KMS-11 (cell line): ENCODE measurements at regions not wholly inside any gene's neighbourhood (a gene's known extent, or its start where the extent isn't known, plus 50 kb on each side); places are given as distances from the start of the nearest gene placed in this dataset.

Source experiments
- H2AFZ ChIP-seq: fragments of 200-600 bp; sonication (generic); 2 replicates; pipeline ENCODE4 v1.6.1; 2016; ENCODE audit warnings: antibody characterized with exemption, mixed run types, low read depth
- H3K27ac ChIP-seq: fragments of 200-600 bp; sonication (generic); 2 replicates; pipeline ENCODE4 v1.6.1; 2016; ENCODE audit warnings: mild to moderate bottlenecking, mixed run types
- H3K27me3 ChIP-seq: fragments of 200-600 bp; sonication (generic); 2 replicates; pipeline ENCODE4 v1.6.1; 2017; ENCODE audit warnings: mild to moderate bottlenecking, low read depth, mixed run types, moderate library complexity; ENCODE audit not compliant: insufficient read depth
- H3K36me3 ChIP-seq: fragments of 200-600 bp; sonication (generic); 2 replicates; pipeline ENCODE4 v1.6.1; 2017; ENCODE audit warnings: mild to moderate bottlenecking, mixed run types; ENCODE audit not compliant: insufficient read depth
- H3K4me1 ChIP-seq: fragments of 200-600 bp; sonication (generic); 2 replicates; pipeline ENCODE4 v1.6.1; 2016; ENCODE audit warnings: mild to moderate bottlenecking, low read depth, mixed run types; ENCODE audit not compliant: poor library complexity, severe bottlenecking
- H3K4me2 ChIP-seq: fragments of 200-600 bp; sonication (generic); 2 replicates; pipeline ENCODE4 v1.7.0; 2016; ENCODE audit warnings: mild to moderate bottlenecking, mixed run types
- H3K4me3 ChIP-seq: fragments of 200-600 bp; sonication (generic); IDR thresholded peaks from 2 replicates; pipeline ENCODE4 v1.6.1; 2017; ENCODE audit warnings: low read depth, low read length, mixed read lengths; ENCODE audit not compliant: insufficient read depth
- H3K79me2 ChIP-seq: fragments of 200-600 bp; sonication (generic); 2 replicates; pipeline ENCODE4 v1.6.1; 2016; ENCODE audit warnings: low read depth, mixed run types; ENCODE audit not compliant: insufficient read depth
- H3K9ac ChIP-seq: fragments of 200-600 bp; sonication (generic); 2 replicates; pipeline ENCODE4 v1.6.1; 2016; ENCODE audit warnings: mild to moderate bottlenecking, mixed run types
- H4K20me1 ChIP-seq: fragments of 200-600 bp; sonication (generic); 2 replicates; pipeline ENCODE4 v1.6.1; 2016; ENCODE audit warnings: mild to moderate bottlenecking, mixed run types; ENCODE audit not compliant: insufficient read depth
- CTCF ChIP-seq: fragments of 200-600 bp; sonication (generic); conservative IDR thresholded peaks from 2 replicates; pipeline ENCODE4 v1.6.1; 2017; ENCODE audit warnings: low read depth, mild to moderate bottlenecking, antibody characterized with exemption, low read length, moderate library complexity, mixed read lengths

- H3K27ac ChIP-seq = no peak overlapping the region
- no peak for TF ChIP-seq CTCF
- no peaks in the 10 kb centered on the region for H3K27me3 ChIP-seq
- no peaks in the 10 kb centered on the region for H3K79me2 ChIP-seq
- H3K4me1 ChIP-seq = peaks cover 7% of the 10 kb centered on the region
- H3K36me3 ChIP-seq = no peaks in the 10 kb centered on the region
- no peak overlapping the region for H3K9ac ChIP-seq
- H3K4me2 ChIP-seq = no peak overlapping the region
- no peak overlapping the region for H3K4me3 ChIP-seq
- no peaks in the 10 kb centered on the region for H4K20me1 ChIP-seq
- no peak overlapping the region for H2AFZ ChIP-seq
Observed at GRCh38 chr19:28656644-28657043, 556.3 kb downstream of the UQCRFS1 start.

GRCh38 chr19:28655054-28655453 is 557.9 kb downstream of the UQCRFS1 start:
- H3K27ac ChIP-seq = no peak overlapping the region
- no peak overlapping the region for H3K4me3 ChIP-seq
- H3K27me3 ChIP-seq = no peaks in the 10 kb centered on the region
- H3K79me2 ChIP-seq = no peaks in the 10 kb centered on the region
- H3K4me1 ChIP-seq = no peaks in the 10 kb centered on the region
- no peak for TF ChIP-seq CTCF
- H4K20me1 ChIP-seq = no peaks in the 10 kb centered on the region
- no peak overlapping the region for H3K9ac ChIP-seq
- no peaks in the 10 kb centered on the region for H3K36me3 ChIP-seq
- no peak overlapping the region for H3K4me2 ChIP-seq
- H2AFZ ChIP-seq = no peak overlapping the region

- H2AFZ ChIP-seq = no peak overlapping the region
- H3K27ac ChIP-seq = no peak overlapping the region
- no peaks in the 10 kb centered on the region for H3K36me3 ChIP-seq
- H3K79me2 ChIP-seq = no peaks in the 10 kb centered on the region
- H3K9ac ChIP-seq = no peak overlapping the region
- H4K20me1 ChIP-seq = no peaks in the 10 kb centered on the region
- no peaks in the 10 kb centered on the region for H3K4me1 ChIP-seq
- no peak overlapping the region for H3K4me3 ChIP-seq
- H3K4me2 ChIP-seq = no peak overlapping the region
- no peaks in the 10 kb centered on the region for H3K27me3 ChIP-seq
- TF ChIP-seq CTCF = no peak
Observed at GRCh38 chr19:28652765-28653164, 560.2 kb downstream of the UQCRFS1 start.

- Histone ChIP-seq H3K79me2 (no peaks in the 10 kb centered on the region), H3K27me3 (no peaks in the 10 kb centered on the region), H2AFZ (no peak overlapping the region), H3K36me3 (no peaks in the 10 kb centered on the region), H3K4me2 (no peak overlapping the region), H3K9ac (no peak overlapping the region), H3K4me3 (no peak overlapping the region), H3K27ac (no peak overlapping the region), H3K4me1 (no peaks in the 10 kb centered on the region), H4K20me1 (no peaks in the 10 kb centered on the region)
- no peak for TF ChIP-seq CTCF
Observed at GRCh38 chr19:28646629-28647028, 566.3 kb downstream of the UQCRFS1 start.
